GM18505 (cell line): ENCODE measurements at regions not wholly inside any gene's neighbourhood (a gene's known extent, or its start where the extent isn't known, plus 50 kb on each side); places are given as distances from the start of the nearest gene placed in this dataset.

ENCODE experiments used
- ATAC-seq: cut with Tn5 transposase; IDR thresholded peaks from one replicate; pipeline ENCODE4 v1.9.1; 2021; ENCODE audit not compliant: unreplicated experiment
- POLR2A ChIP-seq: IDR thresholded peaks from 4 replicates; pipeline ENCODE4 v1.6.1; 2011; ENCODE audit warnings: borderline replicate concordance; ENCODE audit not compliant: insufficient read depth, insufficient read length; ENCODE audit errors: extremely low read depth

DNA sequence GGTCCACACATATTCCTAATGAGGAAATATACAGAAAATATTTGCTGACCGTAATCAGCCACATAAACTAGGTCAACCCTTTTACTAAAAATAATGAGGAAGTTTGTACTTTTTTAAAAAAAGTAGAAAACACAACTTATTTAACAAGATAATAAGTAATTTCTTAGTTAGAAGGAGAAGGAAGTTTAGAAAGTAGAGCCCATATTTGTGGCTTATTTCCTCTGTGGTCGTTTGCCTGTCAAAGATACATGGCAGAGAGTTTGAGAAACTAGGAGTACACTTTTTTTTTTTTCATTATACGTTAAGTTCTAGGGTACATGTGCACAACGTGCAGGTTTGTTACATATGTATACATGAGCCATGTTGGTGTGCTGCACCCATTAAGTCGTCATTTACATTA lies 1205.2 kb upstream of the MIR17HG start:
- ATAC-seq: no peak
- TF ChIP-seq POLR2A: no peak

DNA sequence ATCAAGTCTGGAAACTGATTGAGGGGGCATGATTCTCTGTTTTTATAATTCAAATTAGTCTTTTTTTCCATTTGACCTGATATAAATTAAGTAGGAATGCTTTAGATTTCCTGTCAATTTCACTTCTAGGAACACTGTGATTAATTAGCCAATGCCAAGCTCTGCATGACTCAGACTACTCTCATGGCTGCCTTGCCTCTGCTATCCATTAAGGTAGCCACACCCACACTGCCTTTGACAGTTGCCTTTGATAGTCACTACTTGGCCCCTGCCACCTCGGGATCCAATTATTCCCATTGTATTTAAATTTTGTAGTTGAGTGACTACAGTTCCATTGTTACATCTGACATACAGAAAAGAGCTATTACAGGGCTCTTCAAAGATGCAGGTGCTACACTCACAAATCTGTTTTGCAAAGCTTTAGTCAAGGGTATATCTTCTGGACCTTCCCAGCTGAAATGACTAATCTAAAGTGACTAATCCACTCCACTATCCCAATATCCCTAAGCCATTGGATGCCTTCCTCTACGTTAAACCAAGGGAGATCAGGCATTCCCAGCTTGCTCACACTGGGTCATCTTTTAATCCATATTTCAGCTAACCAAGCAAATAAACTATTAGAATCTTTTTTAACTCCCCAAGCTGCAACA lies 1193.1 kb upstream of the MIR17HG start:
- no peak for ATAC-seq

DNA sequence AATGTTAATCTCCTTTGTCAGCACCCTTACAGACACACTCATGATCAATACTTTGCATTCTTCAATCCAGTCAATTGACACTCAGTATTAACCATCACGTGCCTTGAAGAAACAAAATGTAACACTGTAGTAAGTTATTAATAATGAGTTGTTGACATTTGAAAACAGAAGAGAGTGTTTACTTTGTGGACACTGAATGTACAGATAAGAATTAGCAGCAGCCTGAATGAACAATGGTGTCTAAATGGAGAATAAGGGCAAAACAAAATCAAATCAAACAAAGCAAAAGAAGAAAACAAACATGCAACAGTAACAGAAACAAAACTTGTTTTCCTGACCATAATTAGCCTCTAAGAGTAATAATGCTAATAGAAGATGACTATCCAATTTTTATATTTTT lies 1191.1 kb upstream of the MIR17HG start:
- no peak for ATAC-seq
- TF ChIP-seq POLR2A: no peak

More for the DNA sequence above, 1193.1 kb upstream of the MIR17HG start:
- no peak for TF ChIP-seq POLR2A

DNA sequence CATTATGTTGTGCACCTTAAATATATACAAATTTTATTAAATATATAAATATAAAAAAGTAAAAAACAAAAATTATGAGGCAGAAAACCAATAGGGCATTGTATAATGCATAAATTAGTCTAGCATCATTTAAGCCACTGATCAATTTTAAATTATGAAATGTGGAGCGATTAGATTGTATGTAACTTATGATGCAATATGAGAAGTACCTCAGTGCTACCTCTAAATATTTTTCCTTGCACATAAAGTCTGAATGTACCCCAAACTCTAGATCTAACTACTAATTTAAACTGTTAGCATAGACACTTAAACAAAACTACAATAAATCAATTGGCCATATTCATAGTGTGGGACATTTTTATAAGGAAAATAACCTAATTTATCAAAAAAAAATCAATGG lies 1178.5 kb upstream of the MIR17HG start:
- no peak for TF ChIP-seq POLR2A
- ATAC-seq: no peak

DNA sequence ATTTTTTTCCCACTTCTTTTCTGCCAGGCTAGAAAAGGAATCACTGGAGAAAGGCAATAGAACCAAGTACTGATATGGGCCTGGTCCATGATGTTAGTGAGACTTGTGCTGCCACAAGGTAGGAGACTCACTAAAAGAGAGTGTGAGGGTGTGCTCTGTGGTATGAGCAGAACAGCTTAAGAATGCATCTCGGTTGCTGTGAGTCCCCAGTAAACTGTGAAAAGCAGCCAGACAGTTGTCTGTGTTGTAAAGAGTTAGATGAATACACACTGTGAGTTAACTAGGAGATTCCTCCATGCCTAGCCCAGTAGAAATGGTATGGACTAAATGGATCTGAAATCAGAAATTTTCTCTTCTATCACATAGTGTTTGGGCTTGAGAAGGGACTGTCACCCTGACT lies 1177.3 kb upstream of the MIR17HG start:
- ATAC-seq: no peak
- TF ChIP-seq POLR2A: no peak

DNA sequence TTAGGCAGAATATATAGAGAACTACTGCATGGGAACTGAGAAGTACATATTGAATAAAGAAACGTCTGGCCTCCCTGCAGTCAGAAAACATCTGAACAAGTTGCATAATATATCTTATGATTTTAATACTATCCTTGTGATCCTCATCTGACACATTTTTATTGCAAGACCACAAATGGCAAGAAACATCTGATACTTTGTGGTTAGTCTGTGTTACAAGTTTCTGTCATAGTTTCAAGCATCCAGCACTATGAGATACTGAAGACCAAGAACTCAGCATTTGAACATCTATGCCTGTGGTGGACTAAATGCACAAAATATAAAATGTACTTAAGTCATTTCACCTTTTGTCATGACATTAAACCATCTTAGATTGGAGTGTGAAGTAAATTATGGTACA lies 1175.8 kb upstream of the MIR17HG start:
- no peak for ATAC-seq
- no peak for TF ChIP-seq POLR2A

DNA sequence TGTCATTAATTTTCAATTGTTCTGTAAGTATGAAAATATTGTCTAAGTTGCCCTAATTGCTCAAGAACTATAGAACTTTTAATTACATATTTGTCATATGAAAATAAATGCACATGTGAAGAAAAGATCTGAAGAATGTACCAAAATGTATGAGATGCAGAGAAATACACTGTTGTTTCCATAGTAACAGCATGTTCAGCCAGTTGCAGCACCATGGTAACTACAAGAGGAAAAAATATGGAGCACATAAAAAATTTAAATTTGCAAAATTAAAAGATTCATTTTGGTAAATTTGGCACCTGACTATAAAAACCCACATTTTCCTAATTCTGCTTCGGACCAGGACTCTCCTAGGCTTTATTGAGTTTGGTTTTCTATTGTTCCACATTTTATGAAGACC lies 1170.0 kb upstream of the MIR17HG start:
- ATAC-seq: no peak
- TF ChIP-seq POLR2A: no peak

DNA sequence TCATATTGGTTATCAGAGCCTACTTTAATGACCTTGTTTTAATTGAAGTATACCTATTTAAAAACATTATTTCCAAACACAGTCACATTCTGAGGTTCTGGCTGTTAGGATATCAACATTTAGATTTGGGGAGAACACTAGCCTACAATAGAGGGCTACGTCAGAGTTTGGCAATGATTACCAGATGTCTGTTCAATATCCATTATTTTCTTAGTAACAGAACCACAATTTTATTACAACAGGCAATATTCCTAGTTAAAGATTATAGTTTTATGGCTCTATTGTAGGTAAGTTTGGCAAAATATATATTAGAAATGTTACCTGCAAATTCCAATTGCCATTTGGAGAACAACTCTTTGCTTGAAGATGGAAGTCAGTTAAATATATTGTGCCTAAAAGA lies 1163.1 kb upstream of the MIR17HG start:
- TF ChIP-seq POLR2A: no peak
- ATAC-seq: no peak

DNA sequence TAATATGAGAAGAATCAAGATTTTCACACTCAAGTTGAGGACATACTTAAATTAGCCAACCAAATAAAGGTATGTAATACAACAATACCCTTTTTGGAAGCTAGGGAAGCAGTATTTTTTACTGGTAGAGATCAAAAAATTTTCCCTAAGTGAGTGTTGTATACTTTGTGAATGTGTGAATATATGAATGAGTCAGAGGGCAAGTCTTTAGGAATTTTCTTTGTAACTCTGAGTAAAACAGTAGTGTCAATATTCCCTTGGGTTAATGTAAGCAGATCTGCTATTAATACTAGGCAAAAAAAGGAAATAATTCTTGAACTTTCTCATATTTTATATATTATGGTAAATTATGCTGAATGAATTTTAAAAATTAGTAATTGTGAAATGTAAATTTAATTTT lies 1161.8 kb upstream of the MIR17HG start:
- TF ChIP-seq POLR2A: no peak

DNA sequence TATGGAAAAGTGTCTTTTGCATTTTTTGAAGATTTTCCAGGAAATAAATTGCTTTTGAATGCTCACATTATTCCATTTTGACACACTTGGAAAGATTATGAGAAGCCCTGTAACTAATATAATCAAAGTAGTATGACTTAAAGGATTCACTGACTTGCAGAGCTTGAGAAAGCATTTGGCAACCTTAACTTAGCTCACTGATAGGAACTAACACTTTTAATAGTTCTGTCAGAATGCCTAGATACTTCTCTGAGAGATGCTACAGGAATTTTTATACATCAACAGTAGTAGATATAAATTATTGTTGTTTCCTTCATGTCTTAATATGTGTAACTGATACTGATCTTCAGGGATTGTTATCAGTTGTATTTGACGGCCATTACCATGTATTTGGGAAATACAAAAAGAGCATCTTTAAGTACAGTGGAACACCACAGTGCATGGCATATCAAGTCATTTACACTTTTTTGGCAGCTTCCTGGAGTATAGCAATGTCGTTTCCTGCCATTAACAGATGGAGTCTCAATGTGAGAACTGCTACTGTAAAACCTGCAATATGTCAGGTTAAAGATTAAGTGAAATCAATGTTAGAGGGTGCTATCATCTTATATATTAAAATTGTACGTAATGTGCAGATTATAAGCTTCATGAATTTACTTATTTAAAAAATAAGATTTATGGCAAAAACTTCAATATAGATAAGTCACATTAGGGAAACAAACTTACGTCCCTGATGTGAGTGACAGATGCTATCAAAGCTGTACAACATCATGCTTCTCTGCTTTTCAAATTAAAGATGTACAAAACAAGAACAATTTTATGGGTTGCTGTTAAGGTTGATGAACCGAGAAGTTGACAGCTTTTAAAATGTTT lies 1159.8 kb upstream of the MIR17HG start:
- no peak for ATAC-seq
- no peak for TF ChIP-seq POLR2A

More for the DNA sequence above, 1161.8 kb upstream of the MIR17HG start:
- no peak for ATAC-seq

DNA sequence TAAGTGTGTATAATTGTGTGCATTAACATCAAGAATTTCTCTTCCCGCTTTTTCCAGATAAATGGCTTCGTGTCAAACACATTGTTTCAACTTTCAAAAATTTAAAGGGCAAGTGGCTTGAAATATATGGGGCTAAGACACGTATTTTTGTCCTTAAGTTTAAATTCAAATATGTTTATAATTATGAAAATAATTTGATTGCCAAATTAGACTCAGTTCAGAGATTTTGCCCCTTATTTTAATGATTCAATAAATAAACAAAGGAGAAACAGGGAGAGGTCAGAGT lies 1159.2 kb upstream of the MIR17HG start:
- TF ChIP-seq POLR2A: no peak

DNA sequence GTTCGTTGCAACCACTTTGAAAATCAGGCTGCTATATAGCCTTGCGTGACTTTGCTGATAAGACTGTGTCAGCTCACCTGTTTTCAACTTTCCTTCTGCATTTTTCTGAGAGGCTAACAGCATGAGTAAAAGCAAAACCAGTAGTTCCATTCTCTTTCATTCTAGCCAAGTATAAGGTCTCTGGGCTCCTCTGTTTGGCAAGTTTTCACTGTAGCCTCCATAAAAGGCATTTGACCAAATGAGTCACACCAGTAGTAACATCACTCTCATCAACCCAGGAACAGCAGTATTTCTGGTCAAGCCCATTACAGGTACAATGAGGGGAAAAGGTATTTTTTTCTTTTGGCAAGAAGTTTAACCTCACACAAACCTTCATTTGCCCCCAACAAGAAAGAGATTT lies 1149.8 kb upstream of the MIR17HG start:
- no peak for ATAC-seq
- TF ChIP-seq POLR2A: no peak

More for the DNA sequence above, 1159.2 kb upstream of the MIR17HG start:
- ATAC-seq: no peak

DNA sequence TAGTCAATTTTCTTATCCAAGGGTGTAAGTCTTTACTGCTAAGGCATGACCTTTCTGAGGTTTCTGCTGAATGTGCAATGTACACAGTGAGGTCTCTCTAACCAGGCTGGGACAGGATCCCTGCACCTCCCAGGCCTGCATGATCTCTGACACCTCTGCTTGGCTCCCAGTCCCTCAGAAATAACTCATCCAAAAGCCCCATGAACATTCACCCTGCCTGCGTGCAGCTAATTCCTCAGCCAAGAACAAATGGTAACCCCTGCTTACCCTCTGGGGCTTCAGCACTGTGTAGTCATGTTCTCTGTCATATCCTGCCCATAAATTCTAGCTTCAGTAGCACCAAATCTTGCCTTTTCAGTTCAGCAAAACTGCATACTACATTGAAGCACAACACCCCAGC lies 1146.3 kb upstream of the MIR17HG start:
- ATAC-seq: no peak
- no peak for TF ChIP-seq POLR2A

DNA sequence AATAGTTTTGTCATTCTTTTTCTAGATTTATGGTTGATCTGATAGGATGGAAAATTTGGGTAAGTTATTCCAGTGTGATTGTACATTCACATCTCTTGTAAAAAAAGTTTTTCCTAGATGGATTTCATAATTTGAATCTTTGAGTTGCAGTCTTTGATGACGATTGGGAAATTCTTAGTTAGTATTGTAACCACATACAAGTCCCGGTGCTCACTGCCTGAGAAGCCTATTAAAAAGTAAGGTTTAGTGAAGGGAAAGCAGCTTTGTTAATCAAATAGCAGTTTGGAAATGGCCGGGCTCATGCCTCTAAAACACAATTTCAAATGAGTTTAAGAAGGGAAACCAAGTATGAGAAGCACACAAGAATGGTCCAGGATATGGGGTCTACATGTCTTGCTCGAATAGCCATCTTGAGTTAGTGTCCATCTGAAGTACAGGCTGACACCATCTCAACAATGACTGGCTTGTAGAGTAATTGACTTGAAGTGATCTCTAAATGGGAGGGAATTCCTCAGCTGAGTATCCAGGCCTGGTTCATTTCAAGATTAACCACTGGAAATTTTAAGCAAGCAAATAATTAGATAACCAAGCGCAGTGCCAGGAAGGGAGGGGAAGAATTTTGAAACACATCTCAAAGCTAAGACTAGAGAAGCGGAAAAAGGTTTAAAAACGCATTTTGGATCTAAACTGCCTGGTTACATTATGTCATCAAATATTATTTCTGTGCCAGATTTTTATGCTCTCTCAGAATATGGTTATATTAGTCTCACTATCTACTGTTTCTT lies 1145.6 kb upstream of the MIR17HG start:
- TF ChIP-seq POLR2A: no peak
- no peak for ATAC-seq

DNA sequence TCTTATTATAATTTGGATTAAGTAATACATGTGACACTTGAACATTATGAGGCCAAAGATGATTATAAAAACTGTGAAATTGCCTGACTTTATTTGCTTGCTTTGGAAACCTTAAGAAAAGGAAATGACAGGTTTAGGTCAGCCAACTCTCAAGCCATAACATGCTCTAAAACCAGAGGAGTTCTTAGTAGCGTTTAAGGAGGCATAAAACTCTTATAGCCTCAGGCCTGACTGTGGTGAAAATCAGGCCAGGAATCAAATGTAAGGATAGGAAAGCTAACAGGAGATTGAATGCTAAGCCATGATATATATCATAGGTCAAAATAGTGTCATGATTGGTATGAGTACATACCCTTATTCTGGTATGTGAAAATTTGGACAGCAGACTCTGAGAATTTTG lies 1142.4 kb upstream of the MIR17HG start:
- TF ChIP-seq POLR2A: no peak
- ATAC-seq: no peak

DNA sequence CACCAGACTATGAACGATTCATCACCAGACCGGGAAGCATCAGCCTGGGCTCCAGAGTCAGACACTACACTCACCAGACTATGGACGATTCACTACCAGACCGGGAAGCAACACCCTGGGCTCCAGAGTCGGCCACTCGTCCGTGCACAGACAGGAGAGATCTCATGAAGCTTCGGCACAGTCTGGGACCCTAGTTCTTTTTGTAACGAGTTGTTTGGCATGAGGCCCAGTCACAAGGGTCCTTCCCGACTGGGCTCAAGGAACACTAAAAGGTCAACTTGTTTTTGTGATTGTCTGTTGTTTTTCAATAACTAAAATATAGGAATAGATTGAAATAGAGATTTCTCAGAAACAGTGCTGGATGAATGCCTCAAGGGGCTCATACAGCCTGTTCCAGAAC lies 1141.6 kb upstream of the MIR17HG start:
- no peak for ATAC-seq
- TF ChIP-seq POLR2A: no peak
